Caco-2 (cell line): ENCODE measurements at regions not wholly inside any gene's neighbourhood (a gene's known extent, or its start where the extent isn't known, plus 50 kb on each side); places are given as distances from the start of the nearest gene placed in this dataset.
"Not testable (repeated sequence)": the region's sequence is repeated elsewhere in the genome, so short reads cannot be mapped to it uniquely, and the experiment has no call there.

Source experiments
- BruUV-seq: library from RNA; stranded (reverse); fragments of 400-500 nt; replicated peaks from 2 replicates; lab custom pipeline; 2021; lab: Mats Ljungman, UMichigan
- CTCF ChIA-PET: fragments of 300-600 bp; sonication (Branson Sonifier 250); formaldehyde crosslinking; loops from one replicate; lab custom pipeline; 2022; ENCODE audit warnings: antibody characterized with exemption; lab: Charles Lee
- POLR2A ChIA-PET: fragments of 300-600 bp; sonication (Branson Sonifier 250); formaldehyde crosslinking; loops from one replicate; lab custom pipeline; 2022; ENCODE audit warnings: antibody characterized with exemption; lab: Charles Lee
- DNase-seq, 2 experiments: peaks; one replicate each; pipeline versions ENCODE4 v3.0.0 to v3.0.0-alpha.2; 2020 to 2022
- H3K27me3 ChIP-seq: replicated peaks from 2 replicates; pipeline ENCODE4 v1.6.0; 2011; ENCODE audit warnings: low read length; ENCODE audit not compliant: control insufficient read depth, insufficient read depth
- H3K36me3 ChIP-seq: 2 replicates; pipeline ENCODE4 v1.5.1; 2011; ENCODE audit warnings: low read length; ENCODE audit not compliant: control insufficient read depth, insufficient read depth
- H3K4me1 ChIP-seq: fragments of 250-450 bp; sonication (Bioruptor Pico); 2 replicates; pipeline ENCODE4 v1.5.1; 2020; ENCODE audit warnings: mild to moderate bottlenecking
- H3K4me3 ChIP-seq: 2 replicates; pipeline ENCODE4 v1.5.1; 2011; ENCODE audit warnings: low read depth, mild to moderate bottlenecking, control low read depth, low read length
- H3K9me3 ChIP-seq: fragments of 250-450 bp; sonication (Bioruptor Pico); 2 replicates; pipeline ENCODE4 v1.5.1; 2020; ENCODE audit warnings: mild to moderate bottlenecking, moderate library complexity
- H3K27ac Mint-ChIP-seq: one replicate; pipeline ENCODE4 v1.8.0; 2022; ENCODE audit warnings: mixed read lengths; ENCODE audit not compliant: unreplicated experiment
- H3K27me3 Mint-ChIP-seq: one replicate; pipeline ENCODE4 v1.8.0; 2022; ENCODE audit warnings: mixed read lengths; ENCODE audit not compliant: insufficient read depth, unreplicated experiment
- H3K36me3 Mint-ChIP-seq: one replicate; pipeline ENCODE4 v1.8.0; 2022; ENCODE audit warnings: mild to moderate bottlenecking, mixed read lengths; ENCODE audit not compliant: insufficient read depth, unreplicated experiment
- H3K4me1 Mint-ChIP-seq: one replicate; pipeline ENCODE4 v1.8.0; 2022; ENCODE audit warnings: low read depth, mixed read lengths; ENCODE audit not compliant: unreplicated experiment
- H3K4me3 Mint-ChIP-seq: one replicate; pipeline ENCODE4 v1.8.0; 2022; ENCODE audit warnings: mild to moderate bottlenecking, moderate library complexity, mixed read lengths; ENCODE audit not compliant: unreplicated experiment
- H3K9me3 Mint-ChIP-seq: one replicate; pipeline ENCODE4 v1.8.0; 2022; ENCODE audit warnings: mixed read lengths; ENCODE audit not compliant: unreplicated experiment
- CTCF ChIP-seq, 2 experiments: fragments of 200-600 bp in 1 of 2; IDR thresholded peaks; 1 replicate in 1 of 2; 2 replicates in 1 of 2; pipeline versions ENCODE4 v1.5.1 to v1.8.0; 2011 to 2022; ENCODE audit warnings: antibody characterized with exemption in 1 of 2, control low read depth in 1 of 2, inconsistent platforms in 1 of 2, low read depth in 1 of 2, low read length in 1 of 2, mild to moderate bottlenecking in 1 of 2, moderate library complexity in 1 of 2; ENCODE audit not compliant: insufficient read depth in 1 of 2, severe bottlenecking in 1 of 2, unreplicated experiment in 1 of 2
- intact Hi-C: fragments of 100-400 bp; cut with micrococcal nuclease; formaldehyde crosslinking; loops from one replicate; pipeline ENCODE4 v1.10.0; 2022; ENCODE audit not compliant: unreplicated experiment

- Histone ChIP-seq H3K4me1 (no peaks in the 10 kb centered on the region), H3K9me3 (no peaks in the 10 kb centered on the region), H3K36me3 (no peaks in the 10 kb centered on the region), H3K4me3 (no peak overlapping the region), H3K27me3 (no peaks in the 10 kb centered on the region)
- no peak overlapping the region for H3K27ac Mint-ChIP-seq
- no TSS peak for BruUV-seq
- H3K4me3 Mint-ChIP-seq, result no peak overlapping the region
- CTCF ChIA-PET, result no interaction called here
- H3K27me3 Mint-ChIP-seq, result no peaks in the 10 kb centered on the region
- no peak for TF ChIP-seq CTCF (IDR thresholded peaks at IDR 0.05; ENCODE audit: insufficient read depth in 1 of 2, low read depth in 1 of 2, low read length in 1 of 2, severe bottlenecking in 1 of 2, unreplicated experiment in 1 of 2)
- POLR2A ChIA-PET, result no interaction called here
- peaks cover 10% of the 10 kb centered on the region for H3K9me3 Mint-ChIP-seq
- no peaks in the 10 kb centered on the region for H3K36me3 Mint-ChIP-seq
- H3K4me1 Mint-ChIP-seq, result peaks cover 7% of the 10 kb centered on the region
- no peak for DNase-seq
- intact Hi-C loops, result no loop called here
Measured at GRCh38 chrX:3420316-3420715, 73.9 kb upstream of the MXRA5 start.

- no peaks in the 10 kb centered on the region for H3K27me3 Mint-ChIP-seq
- intact Hi-C loops, result no loop called here
- no peak overlapping the region for H3K27ac Mint-ChIP-seq
- no TSS peak for BruUV-seq
- H3K9me3 Mint-ChIP-seq, result peaks cover 10% of the 10 kb centered on the region
- DNase-seq, result no peak
- TF ChIP-seq CTCF (IDR thresholded peaks at IDR 0.05; ENCODE audit: insufficient read depth in 1 of 2, low read depth in 1 of 2, low read length in 1 of 2, severe bottlenecking in 1 of 2, unreplicated experiment in 1 of 2), result no peak
- no peak overlapping the region for H3K4me3 Mint-ChIP-seq
- H3K9me3 ChIP-seq, result no peaks in the 10 kb centered on the region
- POLR2A ChIA-PET, result no interaction called here
- peaks cover 7% of the 10 kb centered on the region for H3K4me1 Mint-ChIP-seq
- no peak overlapping the region for H3K4me3 ChIP-seq
- CTCF ChIA-PET, result no interaction called here
- H3K36me3 Mint-ChIP-seq, result no peaks in the 10 kb centered on the region
- H3K27me3 ChIP-seq, result no peaks in the 10 kb centered on the region
- no peaks in the 10 kb centered on the region for H3K4me1 ChIP-seq
- no peaks in the 10 kb centered on the region for H3K36me3 ChIP-seq
Measured at GRCh38 chrX:3415011-3415410, 68.6 kb upstream of the MXRA5 start.

- H3K4me1 ChIP-seq, H3K9me3 Mint-ChIP-seq, H3K4me3 Mint-ChIP-seq, H3K4me1 Mint-ChIP-seq, H3K27me3 Mint-ChIP-seq, H3K27me3 ChIP-seq, DNase-seq, H3K36me3 Mint-ChIP-seq, H3K27ac Mint-ChIP-seq, H3K4me3 ChIP-seq, H3K36me3 ChIP-seq, intact Hi-C loops, CTCF ChIA-PET, POLR2A ChIA-PET, BruUV-seq, H3K9me3 ChIP-seq: not testable (repeated sequence)
Measured at GRCh38 chrX:3411626-3412025, 65.2 kb upstream of the MXRA5 start.

- H3K36me3 Mint-ChIP-seq, H3K27ac Mint-ChIP-seq, H3K36me3 ChIP-seq: not testable (repeated sequence)
Measured at GRCh38 chrX:3409936-3410335, 63.5 kb upstream of the MXRA5 start.

More at GRCh38 chrX:3409936-3410335, 63.5 kb upstream of the MXRA5 start:
- H3K9me3 ChIP-seq, POLR2A ChIA-PET, H3K9me3 Mint-ChIP-seq, intact Hi-C loops, H3K4me3 ChIP-seq, H3K4me3 Mint-ChIP-seq, DNase-seq, H3K4me1 Mint-ChIP-seq, H3K4me1 ChIP-seq, H3K27me3 Mint-ChIP-seq, CTCF ChIA-PET, H3K27me3 ChIP-seq, BruUV-seq: not testable (repeated sequence)
